Karpas-422 (cell line): ENCODE measurements at regions not wholly inside any gene's neighbourhood (a gene's known extent, or its start where the extent isn't known, plus 50 kb on each side); places are given as distances from the start of the nearest gene placed in this dataset.

ENCODE experiments used
- DNase-seq: peaks from one replicate; pipeline ENCODE4 v3.0.0-alpha.2; 2015
- H2AFZ ChIP-seq: fragments of 200-600 bp; sonication (generic); 2 replicates; pipeline ENCODE4 v1.6.1; 2014; ENCODE audit warnings: antibody characterized with exemption, low read length, mixed read lengths
- H3K27ac ChIP-seq: fragments of 200-600 bp; sonication (generic); 2 replicates; pipeline ENCODE4 v1.5.1; 2014; ENCODE audit warnings: mild to moderate bottlenecking, low read length, moderate library complexity
- H3K27me3 ChIP-seq: fragments of 200-600 bp; sonication (generic); 2 replicates; pipeline ENCODE4 v1.6.1; 2014; ENCODE audit warnings: low read length, mixed read lengths
- H3K36me3 ChIP-seq: fragments of 200-600 bp; sonication (generic); 2 replicates; pipeline ENCODE4 v1.6.1; 2014; ENCODE audit warnings: low read length, mixed read lengths; ENCODE audit not compliant: insufficient read depth
- H3K4me1 ChIP-seq: fragments of 200-600 bp; sonication (generic); 2 replicates; pipeline ENCODE4 v1.6.1; 2014; ENCODE audit warnings: mild to moderate bottlenecking, low read length, mixed read lengths
- H3K4me2 ChIP-seq: fragments of 200-600 bp; sonication (generic); 2 replicates; pipeline ENCODE4 v1.6.1; 2014; ENCODE audit warnings: low read length, low read depth, mild to moderate bottlenecking; ENCODE audit not compliant: poor library complexity, severe bottlenecking
- H3K4me3 ChIP-seq: fragments of 200-600 bp; sonication (generic); 2 replicates; pipeline ENCODE4 v1.5.1; 2014; ENCODE audit warnings: mild to moderate bottlenecking, antibody characterized with exemption, low read length, mixed read lengths
- H3K79me2 ChIP-seq: fragments of 200-600 bp; sonication (generic); 2 replicates; pipeline ENCODE4 v1.6.1; 2014; ENCODE audit warnings: mild to moderate bottlenecking, low read length, mixed read lengths
- H3K9ac ChIP-seq: fragments of 200-600 bp; sonication (generic); 2 replicates; pipeline ENCODE4 v1.6.0; 2014; ENCODE audit warnings: low read length
- H3K9me2 ChIP-seq: fragments of 200-600 bp; sonication (generic), shearing (Covaris generic); replicated peaks from 2 replicates; pipeline ENCODE4 v1.6.0; 2014; ENCODE audit warnings: mild to moderate bottlenecking, low read length, moderate library complexity; ENCODE audit not compliant: insufficient read depth
- H3K9me3 ChIP-seq: fragments of 300-700, 200-600 bp; sonication (generic); 2 replicates; pipeline ENCODE4 v1.6.1; 2014; ENCODE audit warnings: low read length, mixed read lengths
- H4K20me1 ChIP-seq: fragments of 200-600 bp; sonication (generic); 2 replicates; pipeline ENCODE4 v1.6.1; 2014; ENCODE audit warnings: mild to moderate bottlenecking, antibody characterized with exemption, low read length, low read depth; ENCODE audit not compliant: insufficient read depth

DNA sequence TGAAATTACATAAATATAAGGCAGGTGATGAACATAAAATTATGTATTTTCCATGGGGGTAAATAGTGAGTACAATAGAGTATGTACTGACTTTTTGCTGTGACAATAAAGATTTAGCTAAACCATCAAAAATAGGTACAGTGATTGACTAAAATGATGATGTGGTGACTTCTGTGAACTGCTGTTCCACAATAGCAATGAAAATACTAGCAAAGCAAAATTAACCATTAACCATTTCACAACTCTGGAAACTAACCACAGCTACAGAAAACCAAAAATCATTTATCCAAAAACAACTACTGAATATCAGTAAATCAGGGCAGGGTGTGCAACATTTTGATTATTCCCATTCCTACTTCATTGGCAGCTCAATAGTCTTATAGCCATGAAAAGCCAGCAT is 161.4 kb upstream of the GYPC start:
- no peaks in the 10 kb centered on the region for H3K36me3 ChIP-seq
- H3K4me3 ChIP-seq, result no peak overlapping the region
- no peaks in the 10 kb centered on the region for H3K4me1 ChIP-seq
- H3K9ac ChIP-seq, result no peak overlapping the region
- no peak overlapping the region for H2AFZ ChIP-seq
- H3K27ac ChIP-seq, result no peak overlapping the region
- H3K27me3 ChIP-seq, result no peaks in the 10 kb centered on the region
- no peaks in the 10 kb centered on the region for H3K9me2 ChIP-seq
- no peaks in the 10 kb centered on the region for H3K9me3 ChIP-seq
- no peaks in the 10 kb centered on the region for H3K79me2 ChIP-seq
- H4K20me1 ChIP-seq, result no peaks in the 10 kb centered on the region
- no peak overlapping the region for H3K4me2 ChIP-seq
- no peak for DNase-seq

DNA sequence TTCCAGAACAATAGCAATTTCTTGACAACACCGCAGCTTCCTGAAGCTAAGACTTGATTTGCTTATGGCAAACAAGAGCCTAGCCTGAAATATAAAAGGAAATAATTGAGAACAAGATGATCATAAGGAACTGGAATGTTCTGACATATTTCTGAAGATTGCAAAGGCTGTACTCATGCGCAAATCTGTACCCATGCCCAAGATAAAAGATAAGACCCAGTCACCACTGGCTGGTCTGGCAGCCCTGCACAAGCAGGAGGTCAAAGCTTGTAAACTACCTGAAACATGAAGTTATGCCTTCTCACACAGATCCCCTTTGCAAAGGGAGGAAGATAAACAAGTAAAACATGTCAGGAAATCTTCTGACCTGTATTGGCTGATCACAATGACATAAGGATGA is 160.8 kb upstream of the GYPC start:
- no peak overlapping the region for H3K27ac ChIP-seq
- no peaks in the 10 kb centered on the region for H4K20me1 ChIP-seq
- H3K4me3 ChIP-seq, result no peak overlapping the region
- no peak overlapping the region for H3K9ac ChIP-seq
- H3K9me2 ChIP-seq, result no peaks in the 10 kb centered on the region
- H2AFZ ChIP-seq, result no peak overlapping the region
- no peaks in the 10 kb centered on the region for H3K36me3 ChIP-seq
- no peaks in the 10 kb centered on the region for H3K9me3 ChIP-seq
- H3K79me2 ChIP-seq, result no peaks in the 10 kb centered on the region
- DNase-seq, result no peak
- H3K27me3 ChIP-seq, result no peaks in the 10 kb centered on the region
- no peak overlapping the region for H3K4me2 ChIP-seq
- no peaks in the 10 kb centered on the region for H3K4me1 ChIP-seq

DNA sequence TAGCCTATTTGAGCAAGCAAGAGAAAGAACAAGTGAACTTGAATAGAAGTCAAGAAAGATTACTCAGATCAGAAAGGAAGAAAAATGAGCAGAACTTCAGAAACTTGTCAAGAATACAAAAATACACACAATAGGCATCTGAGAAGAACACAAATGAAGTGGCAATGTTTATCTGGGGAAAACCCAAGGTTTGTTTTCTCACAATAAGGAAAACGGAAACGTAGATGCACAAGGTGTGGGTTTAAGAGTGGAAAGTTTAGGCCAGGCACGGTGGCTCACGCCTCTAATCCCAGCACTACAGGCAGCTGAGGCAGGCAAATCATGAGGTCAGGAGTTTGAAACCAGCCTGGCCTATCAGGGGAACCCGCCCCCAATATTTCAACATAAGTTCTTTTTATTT is 159.5 kb upstream of the GYPC start:
- H2AFZ ChIP-seq, result no peak overlapping the region
- H3K9me3 ChIP-seq, result no peaks in the 10 kb centered on the region
- H3K9ac ChIP-seq, result no peak overlapping the region
- no peaks in the 10 kb centered on the region for H4K20me1 ChIP-seq
- no peaks in the 10 kb centered on the region for H3K4me1 ChIP-seq
- H3K27me3 ChIP-seq, result no peaks in the 10 kb centered on the region
- H3K4me2 ChIP-seq, result no peak overlapping the region
- H3K36me3 ChIP-seq, result no peaks in the 10 kb centered on the region
- H3K4me3 ChIP-seq, result no peak overlapping the region
- H3K9me2 ChIP-seq, result no peaks in the 10 kb centered on the region
- DNase-seq, result no peak
- H3K27ac ChIP-seq, result no peak overlapping the region
- H3K79me2 ChIP-seq, result no peaks in the 10 kb centered on the region

DNA sequence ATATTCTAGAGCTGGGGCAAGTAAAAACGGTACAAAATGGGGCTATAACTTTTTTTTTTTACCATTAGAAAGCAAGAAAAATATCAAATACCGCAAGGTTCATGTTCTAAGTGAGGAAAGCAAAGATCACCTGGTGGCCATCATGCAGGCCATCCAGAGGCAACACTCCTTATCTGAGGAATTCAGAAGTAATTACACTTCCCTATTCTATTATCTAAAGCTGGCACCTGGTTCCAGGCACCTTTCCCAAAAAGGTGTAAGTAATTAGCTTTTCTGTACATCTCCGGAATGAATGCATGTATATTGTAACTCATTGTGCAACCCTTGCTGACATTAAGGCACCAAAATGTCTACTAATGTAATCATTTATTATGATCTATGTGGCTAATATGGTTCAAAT is 152.5 kb upstream of the GYPC start:
- Histone ChIP-seq H3K27ac (no peak overlapping the region), H3K79me2 (no peaks in the 10 kb centered on the region), H3K4me2 (no peak overlapping the region), H3K4me3 (no peak overlapping the region), H3K27me3 (no peaks in the 10 kb centered on the region), H3K9me3 (no peaks in the 10 kb centered on the region), H3K36me3 (no peaks in the 10 kb centered on the region), H3K4me1 (no peaks in the 10 kb centered on the region), H3K9me2 (no peaks in the 10 kb centered on the region), H4K20me1 (no peaks in the 10 kb centered on the region), H2AFZ (no peak overlapping the region), H3K9ac (no peak overlapping the region)
- DNase-seq, result no peak

DNA sequence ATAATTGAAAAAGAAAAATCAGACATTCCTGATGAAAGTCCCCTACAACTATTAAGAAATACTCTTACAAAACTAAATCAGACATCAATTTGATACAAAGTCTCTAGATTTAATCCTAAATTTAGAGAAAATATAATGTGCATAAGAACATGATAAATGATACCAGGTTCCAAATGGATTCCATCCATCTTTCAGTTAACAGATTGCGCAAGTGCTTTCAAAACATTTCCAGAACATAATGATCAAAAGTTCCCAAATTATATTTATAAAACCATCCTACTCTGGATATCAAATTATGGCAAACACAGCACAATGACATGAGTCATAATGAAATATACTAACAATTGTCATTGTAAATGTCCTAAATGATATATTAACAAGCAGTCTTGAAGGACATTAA is 151.0 kb upstream of the GYPC start:
- Histone ChIP-seq H3K4me2 (no peak overlapping the region), H2AFZ (no peak overlapping the region), H3K36me3 (no peaks in the 10 kb centered on the region), H3K4me3 (no peak overlapping the region), H3K9me3 (no peaks in the 10 kb centered on the region), H3K9me2 (no peaks in the 10 kb centered on the region), H3K27me3 (no peaks in the 10 kb centered on the region), H3K4me1 (no peaks in the 10 kb centered on the region), H3K27ac (no peak overlapping the region), H3K9ac (no peak overlapping the region), H4K20me1 (no peaks in the 10 kb centered on the region), H3K79me2 (no peaks in the 10 kb centered on the region)
- no peak for DNase-seq

DNA sequence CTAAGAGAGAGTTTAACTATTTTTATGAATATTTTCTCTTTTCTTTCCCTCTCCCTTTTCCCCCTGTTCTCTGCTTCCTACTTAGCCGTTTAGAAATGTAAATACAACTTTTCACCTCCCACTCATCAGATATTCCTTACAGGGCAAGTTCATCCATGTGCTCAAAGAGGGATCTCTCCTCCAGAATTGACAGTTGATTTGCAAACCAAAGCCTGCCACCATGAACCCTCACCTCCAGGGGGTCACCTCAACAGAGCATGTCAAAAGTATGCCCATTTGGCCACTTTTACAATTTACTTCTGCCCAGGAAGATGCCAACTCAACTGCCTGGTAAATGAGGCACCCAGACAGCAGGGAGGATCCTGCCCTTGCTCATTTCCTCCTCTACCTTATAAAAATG is 149.2 kb upstream of the GYPC start:
- H2AFZ ChIP-seq, result no peak overlapping the region
- no peaks in the 10 kb centered on the region for H3K36me3 ChIP-seq
- H3K27ac ChIP-seq, result no peak overlapping the region
- no peaks in the 10 kb centered on the region for H3K27me3 ChIP-seq
- no peak overlapping the region for H3K9ac ChIP-seq
- DNase-seq, result no peak
- H3K4me1 ChIP-seq, result no peaks in the 10 kb centered on the region
- no peaks in the 10 kb centered on the region for H3K9me3 ChIP-seq
- H3K79me2 ChIP-seq, result no peaks in the 10 kb centered on the region
- H3K9me2 ChIP-seq, result no peaks in the 10 kb centered on the region
- H3K4me2 ChIP-seq, result no peak overlapping the region
- no peaks in the 10 kb centered on the region for H4K20me1 ChIP-seq
- H3K4me3 ChIP-seq, result no peak overlapping the region

DNA sequence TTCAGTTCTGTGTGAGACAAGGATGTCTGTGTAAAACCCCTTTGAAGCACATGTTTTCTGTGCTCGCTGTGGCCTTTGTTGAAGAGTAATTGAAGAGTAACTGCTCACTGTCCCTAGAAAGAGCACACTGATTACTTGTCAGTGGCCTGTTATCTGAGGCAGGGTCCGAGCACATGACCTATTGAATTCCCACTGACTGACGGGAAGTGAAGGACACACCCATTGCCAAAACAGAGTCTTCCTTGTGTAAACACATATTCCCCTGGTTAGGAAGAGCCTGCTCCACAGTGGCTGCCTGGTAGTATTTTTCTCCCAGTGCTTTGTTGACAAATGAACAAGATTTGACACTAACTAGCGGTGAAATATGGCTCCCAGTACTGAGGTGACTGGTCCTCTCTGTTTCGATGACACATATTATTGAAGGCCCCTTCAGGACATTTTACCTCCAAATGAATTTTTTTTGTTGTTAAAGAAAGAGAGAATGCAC is 148.5 kb upstream of the GYPC start:
- no peak overlapping the region for H3K27ac ChIP-seq
- no peaks in the 10 kb centered on the region for H3K27me3 ChIP-seq
- H2AFZ ChIP-seq, result no peak overlapping the region
- H3K4me2 ChIP-seq, result no peak overlapping the region
- H3K9me3 ChIP-seq, result no peaks in the 10 kb centered on the region
- H3K4me3 ChIP-seq, result no peak overlapping the region
- no peaks in the 10 kb centered on the region for H3K9me2 ChIP-seq
- no peaks in the 10 kb centered on the region for H3K4me1 ChIP-seq
- no peak overlapping the region for H3K9ac ChIP-seq
- no peaks in the 10 kb centered on the region for H3K79me2 ChIP-seq
- H4K20me1 ChIP-seq, result no peaks in the 10 kb centered on the region
- DNase-seq, result no peak
- H3K36me3 ChIP-seq, result no peaks in the 10 kb centered on the region

DNA sequence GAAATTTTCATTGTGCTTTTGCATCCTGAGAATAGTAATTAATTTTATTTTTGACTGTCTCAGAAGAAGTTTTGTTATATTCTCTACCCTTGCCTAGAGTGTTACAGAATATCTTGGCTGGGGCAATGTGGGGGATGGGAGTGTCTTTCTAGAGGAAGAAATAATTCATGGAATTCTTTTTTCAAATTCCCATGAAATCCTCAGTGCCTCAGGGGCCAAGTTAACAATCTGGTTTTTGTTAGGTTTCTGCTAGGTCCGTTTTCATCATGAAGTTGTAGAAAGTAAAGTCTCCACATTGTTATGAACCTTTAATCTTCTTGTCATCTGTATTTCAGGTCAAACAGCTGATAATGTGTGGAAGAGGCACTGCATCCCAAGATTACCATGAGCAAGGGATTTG is 145.6 kb upstream of the GYPC start:
- Histone ChIP-seq H3K27me3 (no peaks in the 10 kb centered on the region), H3K79me2 (no peaks in the 10 kb centered on the region), H3K4me2 (no peak overlapping the region), H3K4me3 (no peak overlapping the region), H3K27ac (no peak overlapping the region), H2AFZ (no peak overlapping the region), H3K9ac (no peak overlapping the region), H3K36me3 (no peaks in the 10 kb centered on the region), H4K20me1 (no peaks in the 10 kb centered on the region), H3K9me3 (no peaks in the 10 kb centered on the region), H3K4me1 (no peaks in the 10 kb centered on the region), H3K9me2 (no peaks in the 10 kb centered on the region)
- DNase-seq, result no peak

DNA sequence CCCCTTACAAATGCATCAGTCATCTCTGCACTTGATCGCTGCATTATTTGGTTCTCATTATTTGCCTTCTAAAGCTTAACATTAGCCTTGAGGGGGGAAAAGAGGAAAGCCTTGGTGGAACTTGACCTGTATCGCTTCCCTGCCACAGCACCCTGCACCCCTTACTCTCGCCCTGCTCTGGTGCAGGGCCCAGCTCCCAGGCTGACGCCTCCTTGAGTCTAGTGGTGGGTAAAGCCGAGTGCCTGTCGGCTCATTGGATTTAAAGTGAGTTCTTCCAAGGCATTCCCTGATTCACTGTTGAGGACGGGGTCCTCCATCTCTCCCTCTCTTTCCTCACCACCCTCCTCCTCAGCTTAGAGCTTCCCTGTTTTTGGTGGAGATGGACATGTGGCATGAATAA is 145.0 kb upstream of the GYPC start:
- no peak for DNase-seq
- Histone ChIP-seq H3K9me3 (no peaks in the 10 kb centered on the region), H3K9ac (no peak overlapping the region), H3K4me3 (no peak overlapping the region), H3K27me3 (no peaks in the 10 kb centered on the region), H3K79me2 (no peaks in the 10 kb centered on the region), H4K20me1 (no peaks in the 10 kb centered on the region), H3K36me3 (no peaks in the 10 kb centered on the region), H2AFZ (no peak overlapping the region), H3K27ac (no peak overlapping the region), H3K9me2 (no peaks in the 10 kb centered on the region), H3K4me1 (no peaks in the 10 kb centered on the region), H3K4me2 (no peak overlapping the region)
